Heart left ventricle (tissue), 13 donors: ENCODE measurements at regions not wholly inside any gene's neighbourhood (a gene's known extent, or its start where the extent isn't known, plus 50 kb on each side); places are given as distances from the start of the nearest gene placed in this dataset.

Source experiments
- CTCF ChIP-seq, 12 donors: fragments of 200-600 bp; sonication (generic) in 4 of 12; IDR thresholded peaks; one replicate each; pipeline versions ENCODE4 v1.5.0 to v1.8.0; 2018 to 2022; ENCODE audit warnings: antibody characterized with exemption in 12 of 12, mild to moderate bottlenecking in 5 of 12
- POLR2A ChIP-seq, 2 donors: fragments of 450-650 bp; IDR thresholded peaks; one replicate each; pipeline ENCODE4 v1.6.1; 2017; ENCODE audit warnings: antibody characterized with exemption in 2 of 2, mild to moderate bottlenecking in 2 of 2, moderate library complexity in 2 of 2
- donor health status: ischemic (EF 13 %, LVEDD 7.1; RV severe dilation, severe dysfunction).
- donor health status: DM: no; HTN: yes; CAD: no.
- donor health status: DM: no; HTN: no; CAD: no.
- donor health status: ischemic (EF 25% LVEDD 6.9; RV normal size, moderate dysfunction).
- donor health status: ischemic (EF 25% LVEDD 5.7; RV mildly dilated, moderate dysfunction).
- donor health status: ischemic (EF 35%, LVEDD 5.7; RV mildly dilated, moderate dysfunction).
- donor health status: nonischemic (EF 11% LVEDD 7.7; RV severe dilation, severe dysfunction).
- donor health status: DM: yes; HTN: yes; CAD: no.
- donor health status: PGD.
- donor health status: ischemic (EF 29% LVEDD 5.4; RV normal size, mild dysfunction).
- donor health status: nonischemic (EF 23%, LVEDD 6.1; RV moderate dilation, normal function).

- TF ChIP-seq POLR2A (IDR thresholded peaks at IDR 0.05): no peak
- no peak for TF ChIP-seq CTCF (IDR thresholded peaks at IDR 0.05)
Measured at GRCh38 chr1:109827986-109828385, 64.3 kb upstream of the EPS8L3 start.
